Suprapubic skin (tissue), 4 donors: ENCODE measurements at regions not wholly inside any gene's neighbourhood (a gene's known extent, or its start where the extent isn't known, plus 50 kb on each side); places are given as distances from the start of the nearest gene placed in this dataset.

Source experiments
- EP300 ChIP-seq: sonication (generic); formaldehyde crosslinking; IDR thresholded peaks from one replicate; pipeline ENCODE4 v1.6.1; 2017; ENCODE audit warnings: antibody characterized with exemption
- POLR2AphosphoS5 ChIP-seq, 3 donors: sonication (generic); formaldehyde crosslinking; IDR thresholded peaks; one replicate each; pipeline ENCODE4 v1.6.1; 2017; ENCODE audit warnings: antibody characterized with exemption in 3 of 3
- TF ChIP-seq, protein P1 (sequence below), 2 donors: fragments of 200-600 bp in 1 of 2; fragments of 450-650 bp in 1 of 2; sonication (generic) in 1 of 2; IDR thresholded peaks; one replicate each; pipeline ENCODE4 v1.5.1; 2016 to 2019; ENCODE audit warnings: antibody characterized with exemption in 2 of 2, mild to moderate bottlenecking in 1 of 2, moderate library complexity in 1 of 2

DNA sequence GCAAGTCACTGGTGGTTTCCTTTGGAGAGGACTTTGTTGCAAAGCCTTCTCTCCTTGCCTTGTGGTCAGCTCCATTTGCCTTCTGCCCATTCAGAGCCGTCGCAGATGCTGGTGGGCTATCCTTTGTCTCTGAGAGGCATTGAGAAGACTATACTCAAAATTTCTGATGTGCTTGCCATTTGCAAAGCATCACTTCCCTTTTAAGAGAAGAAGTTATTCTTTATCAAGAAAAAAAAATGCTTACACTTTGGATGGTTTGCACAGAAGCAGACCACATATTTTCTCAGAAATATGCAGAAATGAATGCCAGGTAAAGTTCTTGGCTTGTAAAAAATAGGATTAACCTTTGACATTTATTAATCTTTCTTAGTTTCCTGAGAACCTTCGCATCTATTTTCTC, 195.8 kb upstream of the KLF4 start:
- TF ChIP-seq, protein P1, sequence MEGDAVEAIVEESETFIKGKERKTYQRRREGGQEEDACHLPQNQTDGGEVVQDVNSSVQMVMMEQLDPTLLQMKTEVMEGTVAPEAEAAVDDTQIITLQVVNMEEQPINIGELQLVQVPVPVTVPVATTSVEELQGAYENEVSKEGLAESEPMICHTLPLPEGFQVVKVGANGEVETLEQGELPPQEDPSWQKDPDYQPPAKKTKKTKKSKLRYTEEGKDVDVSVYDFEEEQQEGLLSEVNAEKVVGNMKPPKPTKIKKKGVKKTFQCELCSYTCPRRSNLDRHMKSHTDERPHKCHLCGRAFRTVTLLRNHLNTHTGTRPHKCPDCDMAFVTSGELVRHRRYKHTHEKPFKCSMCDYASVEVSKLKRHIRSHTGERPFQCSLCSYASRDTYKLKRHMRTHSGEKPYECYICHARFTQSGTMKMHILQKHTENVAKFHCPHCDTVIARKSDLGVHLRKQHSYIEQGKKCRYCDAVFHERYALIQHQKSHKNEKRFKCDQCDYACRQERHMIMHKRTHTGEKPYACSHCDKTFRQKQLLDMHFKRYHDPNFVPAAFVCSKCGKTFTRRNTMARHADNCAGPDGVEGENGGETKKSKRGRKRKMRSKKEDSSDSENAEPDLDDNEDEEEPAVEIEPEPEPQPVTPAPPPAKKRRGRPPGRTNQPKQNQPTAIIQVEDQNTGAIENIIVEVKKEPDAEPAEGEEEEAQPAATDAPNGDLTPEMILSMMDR (IDR thresholded peaks at IDR 0.05): no peak
- TF ChIP-seq POLR2AphosphoS5 (IDR thresholded peaks at IDR 0.05) (no peak), EP300 (no peak)
